HT-29 (cell line): ENCODE measurements at regions not wholly inside any gene's neighbourhood (a gene's known extent, or its start where the extent isn't known, plus 50 kb on each side); places are given as distances from the start of the nearest gene placed in this dataset.
"Not testable (repeated sequence)": the region's sequence is repeated elsewhere in the genome, so short reads cannot be mapped to it uniquely, and the experiment has no call there.

Source experiments
- DNase-seq: peaks from one replicate; pipeline ENCODE4 v3.0.0-alpha.2; 2015; ENCODE audit warnings: low spot score

DNA sequence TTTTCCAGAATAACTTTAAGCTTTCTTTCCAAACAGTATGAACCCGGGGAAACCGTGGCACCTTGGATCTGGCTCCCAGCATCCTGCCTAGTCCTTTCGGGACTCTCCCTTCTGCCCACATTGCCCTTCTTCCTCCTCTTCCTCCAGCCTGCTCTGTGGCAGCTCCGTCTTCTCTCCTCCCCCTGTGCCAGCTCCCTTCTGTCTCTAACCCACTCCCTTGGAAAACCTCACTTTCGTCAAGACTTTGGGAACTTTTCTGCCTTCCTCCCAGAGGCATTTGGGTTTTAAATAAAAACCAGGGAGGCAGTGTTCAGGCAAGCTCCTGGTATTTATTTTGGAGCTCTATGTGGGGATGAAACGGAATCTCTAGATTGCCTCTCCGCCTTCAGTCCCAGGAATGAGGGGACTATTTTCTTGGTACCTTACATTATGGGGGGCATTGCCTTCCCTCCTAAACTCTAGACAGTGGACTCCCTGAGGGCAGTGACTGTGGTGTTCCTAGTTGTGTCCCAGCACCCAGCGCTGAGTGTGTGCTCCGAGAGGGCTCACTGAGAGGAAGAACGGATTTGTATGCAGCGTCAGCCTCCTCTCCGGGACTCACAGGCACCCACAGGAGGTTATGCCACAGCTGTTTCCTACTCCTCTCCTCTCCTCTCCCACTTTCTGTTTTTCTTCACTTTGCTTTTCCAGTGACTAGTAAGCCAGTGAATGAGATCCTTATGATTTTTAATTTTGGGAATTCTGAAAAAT is 105.4 kb upstream of the MRPS22 start:
- no peak for DNase-seq

DNA sequence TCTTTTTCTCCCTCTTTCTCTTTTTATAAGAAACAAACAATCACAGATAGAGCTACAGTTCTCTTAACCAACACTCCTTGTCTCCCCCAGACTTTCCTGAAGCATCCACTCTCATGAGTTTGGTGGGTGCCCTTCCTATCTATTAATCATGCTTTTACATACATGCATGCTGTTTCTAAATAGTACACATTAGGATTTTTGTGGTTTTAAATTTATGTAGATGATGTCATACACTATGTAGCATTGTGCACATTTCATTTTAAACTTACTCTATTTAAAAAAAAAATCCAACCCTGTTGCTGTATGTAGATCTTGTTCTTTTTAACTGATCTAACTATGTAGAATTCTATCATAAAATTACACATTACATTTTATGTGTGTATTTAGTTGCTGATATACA is 104.3 kb upstream of the MRPS22 start:
- no peak for DNase-seq

DNA sequence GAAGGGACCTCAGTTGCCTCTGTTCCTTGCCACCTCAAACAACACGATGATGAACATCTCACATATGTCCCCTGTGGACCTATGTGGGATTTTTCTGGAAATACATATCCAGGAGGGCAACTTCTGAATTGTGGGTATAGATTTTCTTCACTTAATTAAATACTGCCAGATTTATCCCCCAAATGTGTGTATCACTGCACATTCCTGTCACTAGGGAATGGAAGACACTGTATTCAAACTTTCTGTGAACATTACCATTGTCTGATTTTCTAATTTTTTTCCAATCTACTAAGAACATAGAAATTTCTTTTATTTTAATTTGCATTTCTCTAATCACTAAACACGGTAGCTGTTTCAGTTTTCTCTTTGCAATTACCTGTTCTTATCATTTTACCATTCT is 102.0 kb upstream of the MRPS22 start:
- DNase-seq = no peak

DNA sequence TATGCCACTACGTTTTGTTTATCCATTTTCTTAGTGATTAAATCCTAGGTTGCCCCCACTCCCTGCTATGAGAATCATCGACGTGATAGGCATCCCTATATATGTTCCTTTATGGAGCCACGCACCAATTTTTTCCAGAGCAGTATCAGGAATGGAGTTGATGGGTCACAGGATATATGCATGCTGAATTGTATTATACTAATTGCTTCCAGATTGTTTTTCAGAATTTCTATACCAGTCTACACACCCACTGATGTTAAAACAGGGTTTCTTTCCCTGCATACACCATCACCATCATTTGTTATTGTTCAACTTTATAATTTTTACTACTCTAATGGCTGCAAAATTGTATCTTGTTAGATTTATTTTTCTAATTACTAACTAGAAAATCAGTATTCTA is 100.1 kb upstream of the MRPS22 start:
- no peak for DNase-seq

DNA sequence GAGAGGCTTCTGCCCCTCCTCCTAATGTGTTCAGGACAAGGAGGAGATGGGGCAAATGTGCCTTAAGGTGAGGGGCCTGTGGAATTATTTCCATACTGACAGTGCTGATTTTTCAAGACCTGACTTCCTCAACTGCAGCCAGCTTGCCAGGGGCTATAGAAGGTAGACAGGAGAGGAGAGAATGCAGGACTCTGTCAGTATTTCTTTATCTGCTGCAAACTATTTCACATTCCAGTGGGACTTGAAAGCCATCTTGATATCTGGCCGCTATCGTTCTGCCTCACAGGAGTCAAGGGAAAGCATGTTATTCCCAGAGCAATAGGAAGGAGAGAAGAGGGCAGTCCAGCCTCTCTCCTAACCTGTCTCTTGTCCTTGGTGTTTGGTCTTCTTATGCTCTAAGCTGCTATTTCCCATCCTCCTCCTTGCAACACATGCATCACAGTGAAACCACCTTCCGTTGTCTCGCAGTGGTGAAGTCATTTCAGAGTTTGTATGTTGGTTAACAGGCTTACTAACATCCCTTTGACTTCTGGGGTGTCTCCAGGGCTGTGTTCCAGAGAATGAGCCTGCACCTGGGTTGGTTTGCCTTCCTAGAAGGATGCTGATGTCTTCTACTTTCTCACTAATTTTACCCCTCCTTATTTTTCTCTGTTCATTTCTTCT is 95.1 kb upstream of the MRPS22 start:
- DNase-seq = no peak

DNA sequence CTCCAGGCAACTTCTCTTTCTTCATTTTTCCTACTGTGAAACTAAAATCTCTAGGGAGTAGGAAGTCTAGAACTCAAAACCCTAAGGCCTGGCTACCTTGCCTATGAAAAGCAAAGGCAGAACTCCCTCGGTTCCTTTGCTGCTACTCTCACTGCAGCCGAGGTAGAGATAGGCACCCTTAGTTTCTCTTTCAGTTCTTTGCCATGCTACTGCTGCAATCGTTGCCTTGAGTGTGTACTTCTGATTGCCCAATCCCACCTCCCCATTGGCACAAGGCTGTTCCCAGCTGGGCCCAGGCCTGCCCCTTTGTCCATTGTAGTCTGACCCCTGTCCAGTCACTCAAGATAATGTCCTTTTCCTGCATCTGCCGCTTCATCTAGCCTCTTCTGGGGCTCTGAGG is 92.3 kb upstream of the MRPS22 start:
- DNase-seq = no peak

DNA sequence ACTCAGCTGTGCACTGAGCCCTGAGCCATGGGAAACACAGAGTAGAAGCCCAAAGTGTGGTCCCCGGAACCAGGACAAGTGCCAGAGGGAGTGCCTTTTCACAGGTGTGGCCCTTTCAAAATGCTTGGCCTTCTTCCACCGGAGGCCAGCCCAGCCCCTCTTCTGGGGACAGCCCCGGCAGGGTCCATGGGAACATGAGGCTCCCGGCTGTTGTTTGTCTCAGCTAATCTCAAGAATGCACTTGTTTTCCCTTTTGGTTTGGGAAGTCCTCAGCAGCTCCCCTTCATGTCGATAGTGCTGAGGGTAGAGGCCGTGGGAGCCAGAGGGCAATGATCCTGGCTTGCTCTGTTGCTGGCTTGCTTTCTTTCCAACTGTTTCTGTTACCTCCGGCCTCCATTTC is 91.1 kb upstream of the MRPS22 start:
- DNase-seq = no peak

DNA sequence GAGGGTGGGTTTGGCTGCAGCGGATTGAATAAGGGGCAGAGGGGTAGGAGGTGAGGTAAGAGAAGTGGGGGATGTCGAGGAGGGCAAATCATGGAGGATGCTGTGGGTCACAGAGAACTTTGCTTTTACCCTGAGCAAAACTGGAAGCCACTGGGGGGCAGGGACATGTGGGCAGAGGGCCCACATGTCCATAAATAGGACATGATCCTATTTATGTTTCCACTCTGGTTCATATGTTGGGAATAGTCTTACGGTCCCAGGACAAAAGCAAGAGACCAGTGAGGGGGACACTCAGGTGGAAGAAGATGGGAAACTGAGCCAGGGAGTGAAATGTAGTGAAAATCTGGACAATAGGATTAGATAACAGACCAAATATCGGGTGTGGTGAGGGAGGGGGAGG is 85.5 kb upstream of the MRPS22 start:
- no peak for DNase-seq

DNA sequence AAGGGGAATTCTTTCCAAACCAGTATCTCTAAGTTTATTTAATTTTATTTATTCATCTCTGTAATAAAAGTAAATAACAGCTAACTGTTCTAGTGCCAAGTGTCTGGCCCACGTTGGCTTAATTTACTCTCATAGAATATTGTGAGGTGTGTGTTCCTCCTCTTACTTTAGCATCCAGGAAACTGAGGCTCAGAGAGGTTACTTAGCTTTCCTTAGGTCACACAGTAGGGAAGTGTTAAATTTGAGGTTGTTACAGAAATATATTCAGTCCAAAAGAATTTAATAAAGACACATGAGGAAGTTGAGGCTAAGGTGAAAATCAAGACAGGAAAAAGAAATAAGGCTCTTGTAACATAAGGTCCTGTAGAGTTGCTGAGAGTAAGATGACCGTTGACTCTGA is 84.4 kb upstream of the MRPS22 start:
- no peak for DNase-seq

DNA sequence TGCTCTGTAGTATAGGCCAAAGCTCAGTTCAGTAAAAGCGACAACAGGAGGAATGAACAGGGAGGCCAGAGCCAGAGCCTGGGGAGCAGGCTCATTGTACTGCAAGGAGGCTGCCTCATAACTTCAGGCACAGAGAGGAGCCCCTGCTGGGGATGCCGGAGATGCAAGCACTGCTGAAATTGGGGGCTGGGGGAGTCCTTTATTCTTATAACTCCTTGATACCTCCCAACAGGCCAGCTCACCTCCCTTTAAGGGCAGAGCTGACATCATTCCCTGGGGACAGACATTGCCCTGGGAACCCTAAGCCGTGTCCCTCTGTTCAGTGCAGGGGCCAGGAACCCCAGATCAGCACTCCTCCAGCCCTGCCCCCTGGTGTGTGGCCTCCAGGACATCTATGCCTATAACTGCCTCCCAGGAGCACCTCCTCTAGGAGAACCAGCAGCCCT is 83.8 kb upstream of the MRPS22 start:
- no peak for DNase-seq

DNA sequence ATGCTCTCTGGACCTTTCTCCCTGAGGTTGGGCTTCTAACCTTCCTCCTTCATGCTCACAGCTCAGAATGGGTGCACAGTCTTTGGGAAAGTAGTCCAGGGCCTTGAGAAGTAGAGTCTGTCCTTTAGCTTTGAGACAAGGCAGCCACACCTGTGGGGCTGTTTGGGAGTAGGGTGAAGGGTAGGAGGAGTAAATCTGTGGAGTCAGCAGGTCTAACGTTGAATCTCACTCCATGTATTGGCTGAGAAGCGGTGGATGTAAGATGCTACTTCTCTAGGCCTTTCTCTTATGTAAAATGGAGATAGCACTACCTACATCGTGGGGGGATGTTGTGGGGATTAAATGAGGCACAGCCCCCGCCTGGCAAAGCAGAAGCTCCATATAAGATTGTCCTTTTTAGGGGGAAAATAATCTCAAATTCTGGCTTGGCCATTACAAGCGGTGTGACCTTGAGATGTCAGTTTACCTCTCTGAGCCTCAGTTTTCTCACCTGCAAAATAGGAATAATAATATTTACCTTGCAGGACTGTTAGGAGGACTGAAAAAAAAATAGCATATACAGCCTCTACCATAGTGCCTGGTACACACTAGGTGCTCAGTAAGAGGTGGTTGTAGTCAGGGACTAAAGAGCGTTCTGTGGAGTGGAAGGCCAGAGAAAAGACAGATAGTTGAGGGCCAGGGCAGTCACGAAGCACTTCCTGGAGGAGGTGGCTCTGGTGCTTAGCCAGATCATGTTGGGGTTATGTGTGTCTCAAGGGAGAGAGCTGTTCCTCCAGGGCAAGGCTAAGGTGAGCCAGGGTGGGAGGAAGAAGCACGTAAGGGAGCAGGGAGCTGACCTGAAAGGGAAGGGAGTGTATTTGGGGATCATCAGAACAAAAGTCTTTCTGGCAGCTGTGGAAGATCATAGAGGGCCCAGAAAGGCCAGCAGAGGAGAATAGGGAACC is 82.8 kb upstream of the MRPS22 start:
- no peak for DNase-seq

DNA sequence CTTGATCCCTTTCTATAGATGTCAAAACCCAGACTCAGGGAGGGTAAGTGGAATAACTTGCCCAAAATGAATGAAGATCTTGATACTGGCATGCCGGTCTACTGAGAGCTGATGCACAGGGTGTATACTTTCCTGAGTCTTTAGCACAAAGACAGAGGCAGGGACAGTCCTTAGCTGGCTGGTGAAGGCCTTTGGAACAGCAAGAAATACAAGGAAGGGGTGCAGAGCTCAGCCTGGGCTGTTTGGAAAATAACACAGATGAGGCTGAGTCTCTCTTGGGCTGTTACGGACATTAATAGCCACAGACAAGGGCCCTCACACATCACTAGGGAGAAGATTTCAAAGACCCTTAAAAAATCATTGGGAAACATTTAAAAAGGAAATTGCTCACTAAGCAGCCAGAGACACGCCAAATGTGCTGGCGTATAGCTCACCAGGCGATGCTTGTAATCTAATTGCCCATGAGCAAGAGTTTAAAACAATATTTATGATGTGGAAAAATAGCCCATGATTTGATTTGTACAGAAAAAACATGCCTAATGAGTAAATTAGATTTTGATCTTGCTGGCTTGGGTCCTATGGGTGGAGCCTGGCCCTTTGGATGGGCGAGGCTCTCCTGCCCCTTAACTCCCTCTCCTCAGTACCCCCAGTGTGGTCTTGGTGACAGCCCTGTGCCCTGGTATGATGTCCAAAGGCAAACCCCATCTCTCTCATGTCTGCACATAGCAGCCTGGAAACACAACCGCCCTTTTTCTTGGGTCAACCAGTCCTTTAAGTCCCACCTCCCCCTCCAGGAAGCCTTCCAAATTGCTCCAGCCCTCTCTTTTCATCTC is 81.8 kb upstream of the MRPS22 start:
- DNase-seq = no peak

DNA sequence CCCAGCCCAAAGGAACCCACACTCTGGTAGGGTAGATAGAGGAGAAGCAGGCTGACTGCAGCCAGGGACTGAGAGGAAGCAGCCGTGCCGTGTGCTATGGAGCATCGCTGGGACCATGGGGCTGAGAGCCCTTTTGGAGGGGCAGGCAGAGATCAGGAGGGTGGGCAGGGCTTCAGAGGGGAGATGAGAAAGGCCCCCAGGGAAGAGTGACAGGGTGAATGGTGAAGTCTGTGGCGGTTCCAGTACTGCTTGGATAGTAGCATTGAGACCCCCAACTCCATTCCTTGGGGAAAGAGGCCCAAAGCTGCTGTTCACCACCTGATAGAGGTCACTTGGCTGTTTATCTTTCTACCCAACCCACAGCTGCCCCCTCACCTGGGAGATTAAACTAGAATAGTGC is 80.0 kb upstream of the MRPS22 start:
- no peak for DNase-seq

DNA sequence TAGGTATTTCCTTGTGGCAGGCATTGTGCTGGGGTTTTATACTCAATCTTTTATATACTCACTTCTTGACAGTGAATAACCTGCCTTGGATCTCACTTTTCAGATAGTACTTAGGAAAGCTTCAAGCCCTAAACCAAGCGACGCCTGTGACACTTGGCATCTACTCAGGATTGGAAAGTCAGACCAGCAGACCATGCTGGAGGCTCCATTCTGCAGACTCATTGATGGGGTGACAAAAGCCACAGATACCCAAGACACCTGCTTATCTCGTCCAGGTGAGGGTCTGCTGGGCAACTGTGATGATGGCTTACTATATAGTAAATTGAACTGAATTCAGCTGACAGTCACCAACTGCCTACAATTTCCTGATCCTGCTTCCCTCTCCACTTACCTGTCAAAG is 79.4 kb upstream of the MRPS22 start:
- no peak for DNase-seq

DNA sequence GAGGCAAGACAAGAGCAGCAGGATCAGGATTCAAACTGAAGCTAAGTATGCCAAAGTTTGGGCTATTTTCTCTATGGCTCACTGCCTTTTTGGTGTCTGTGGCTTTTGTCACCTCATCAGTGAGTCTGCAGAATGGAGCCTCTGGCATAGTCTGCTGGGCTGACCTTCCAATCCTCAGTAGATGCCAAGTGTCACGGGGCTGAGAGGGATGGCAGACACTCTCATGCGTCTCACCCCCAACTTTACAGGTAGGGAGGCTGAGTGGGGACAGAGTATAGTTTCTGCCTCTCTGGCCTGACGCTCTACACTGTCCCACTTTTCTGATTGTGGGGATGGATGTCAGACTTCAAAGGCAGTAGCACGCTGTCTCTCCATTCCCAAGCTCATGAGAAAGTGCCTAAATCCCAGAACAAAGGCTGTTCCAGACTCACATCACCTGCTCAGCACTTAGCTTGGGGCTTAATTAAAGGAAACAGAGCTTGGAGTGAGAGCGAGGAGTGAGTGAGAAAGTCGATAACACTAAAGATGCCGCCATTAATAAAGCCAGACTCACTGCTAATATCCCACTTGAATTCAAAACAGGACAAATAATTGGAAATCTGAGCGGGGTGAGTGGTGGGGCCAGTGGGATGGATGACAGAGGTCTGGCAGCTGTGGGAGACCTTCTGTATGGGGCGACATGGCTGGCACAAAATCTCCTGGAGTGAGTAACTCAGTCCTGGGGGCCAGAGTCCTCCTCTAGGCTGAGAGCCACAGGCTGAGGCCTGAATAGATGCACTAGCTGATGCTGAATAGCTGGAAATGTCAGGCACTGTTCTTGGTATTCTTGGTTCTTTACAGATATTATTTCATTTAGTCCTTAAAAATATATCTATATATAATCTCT is 78.4 kb upstream of the MRPS22 start:
- no peak for DNase-seq

DNA sequence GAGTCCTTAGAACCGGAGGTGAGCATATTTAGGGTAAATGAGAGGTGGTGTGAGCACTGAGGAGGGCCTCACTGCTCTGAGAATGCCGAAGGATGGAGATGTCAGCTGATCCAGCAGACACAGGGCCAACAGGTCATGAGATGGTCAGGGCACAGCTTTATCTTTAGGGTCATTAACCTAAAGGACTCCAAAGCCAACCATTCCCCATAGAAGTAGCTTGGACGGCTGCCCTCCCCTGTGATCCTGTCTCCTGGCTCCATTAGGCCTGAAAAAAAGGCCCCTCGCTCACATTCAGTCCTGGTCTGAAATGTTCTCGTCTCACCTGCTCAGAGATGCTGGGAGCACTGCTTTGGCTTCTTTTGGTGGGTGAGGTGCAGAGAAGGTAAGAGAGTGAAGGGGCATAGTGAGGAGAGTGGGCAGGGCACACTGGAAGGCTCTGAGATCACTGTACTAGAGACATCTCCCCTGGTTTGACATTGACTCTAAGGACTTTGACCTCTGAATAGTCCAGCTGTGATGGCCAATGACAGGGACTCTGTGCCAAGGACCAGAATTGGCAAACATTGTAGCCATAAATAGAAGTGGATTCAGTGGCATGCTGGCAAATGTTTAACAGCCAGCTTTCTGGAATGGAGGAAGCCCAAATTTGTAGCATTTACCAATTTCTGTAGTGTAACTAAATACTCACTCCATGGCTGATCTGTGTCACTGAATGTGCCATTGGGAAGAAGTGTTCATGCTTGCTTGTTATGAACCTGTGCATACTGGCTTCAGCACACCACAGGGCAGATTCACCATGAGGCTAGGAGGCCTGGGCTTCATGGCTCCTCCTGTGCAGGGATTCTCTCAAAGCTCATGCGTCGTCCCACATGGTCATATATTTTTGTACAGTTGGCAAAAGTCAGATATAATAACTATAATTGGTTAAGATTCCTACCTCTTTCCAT is 76.2 kb upstream of the MRPS22 start:
- DNase-seq = no peak

DNA sequence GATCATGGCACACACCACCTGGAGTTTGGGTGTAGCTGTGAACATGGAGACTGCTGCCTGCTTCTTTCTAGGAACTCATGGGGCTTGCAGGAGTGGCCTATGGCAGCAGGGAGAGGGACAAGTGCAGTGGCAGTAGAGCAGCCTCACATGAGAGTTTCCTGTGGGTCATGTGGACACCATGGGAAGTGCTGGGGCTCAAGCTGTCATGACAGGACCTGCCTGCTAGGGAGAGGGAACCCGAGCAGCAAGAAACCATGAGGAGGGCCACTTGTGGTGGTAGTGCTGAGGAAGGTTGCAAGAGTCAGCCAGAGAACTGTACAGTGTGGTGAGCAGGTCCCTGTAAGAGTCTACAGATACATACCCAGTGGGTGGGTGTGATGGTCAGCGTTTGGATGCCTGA is 73.8 kb upstream of the MRPS22 start:
- no peak for DNase-seq

DNA sequence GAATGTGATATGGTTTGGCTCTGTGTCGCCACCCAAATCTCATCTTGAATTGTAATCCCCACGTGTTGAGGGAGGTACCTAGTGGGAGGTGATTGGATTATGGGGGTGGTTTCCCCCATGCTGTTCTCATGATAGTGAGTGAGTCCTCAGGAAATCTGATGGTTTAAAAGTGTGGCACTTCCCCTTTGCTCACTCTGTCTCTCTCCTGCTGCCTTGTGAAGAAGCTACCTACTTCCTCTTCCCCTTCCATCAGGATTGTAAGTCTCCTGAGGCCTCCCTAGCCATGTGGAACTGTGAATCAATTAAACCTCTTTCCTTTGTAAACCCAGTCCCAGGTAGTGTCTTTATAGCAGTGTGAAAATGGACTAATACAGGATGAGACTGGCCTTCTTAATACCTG is 73.2 kb upstream of the MRPS22 start:
- not testable (repeated sequence) for DNase-seq

DNA sequence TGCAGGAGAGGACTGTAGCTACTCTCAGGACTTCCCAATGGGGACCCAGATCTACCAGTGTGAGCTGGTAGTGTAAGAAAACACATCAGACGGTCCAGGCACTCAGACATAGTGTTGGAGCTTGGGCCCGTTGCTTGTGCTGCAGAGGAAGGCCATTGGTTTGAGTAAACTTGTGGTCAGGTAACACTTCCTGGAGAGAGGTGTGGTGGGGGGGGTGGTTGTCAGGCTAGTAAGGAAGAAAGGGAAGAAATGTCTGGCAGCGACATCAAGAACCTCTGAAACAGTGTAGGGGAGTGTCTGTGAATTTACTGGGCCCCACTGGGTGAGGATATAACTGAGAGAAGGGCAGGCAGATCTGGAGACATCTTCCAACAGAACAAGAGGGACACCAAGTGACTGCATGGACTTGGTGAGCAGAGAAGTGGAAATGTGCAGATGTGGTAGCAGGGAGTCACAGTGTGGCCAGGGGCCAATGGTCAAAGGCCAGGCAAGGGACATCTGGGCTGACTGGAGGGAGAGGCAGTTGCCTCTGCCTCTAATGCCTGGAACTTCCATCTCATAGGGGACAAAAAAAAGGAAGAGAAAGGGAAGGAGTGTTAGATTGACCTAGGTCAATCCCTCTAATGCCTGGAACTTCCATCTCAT is 63.7 kb upstream of the MRPS22 start:
- DNase-seq = no peak
